ENCODE measurements at regions not wholly inside any gene's neighbourhood (a gene's known extent, or its start where the extent isn't known, plus 50 kb on each side); places are given as distances from the start of the nearest gene placed in this dataset.

DNA sequence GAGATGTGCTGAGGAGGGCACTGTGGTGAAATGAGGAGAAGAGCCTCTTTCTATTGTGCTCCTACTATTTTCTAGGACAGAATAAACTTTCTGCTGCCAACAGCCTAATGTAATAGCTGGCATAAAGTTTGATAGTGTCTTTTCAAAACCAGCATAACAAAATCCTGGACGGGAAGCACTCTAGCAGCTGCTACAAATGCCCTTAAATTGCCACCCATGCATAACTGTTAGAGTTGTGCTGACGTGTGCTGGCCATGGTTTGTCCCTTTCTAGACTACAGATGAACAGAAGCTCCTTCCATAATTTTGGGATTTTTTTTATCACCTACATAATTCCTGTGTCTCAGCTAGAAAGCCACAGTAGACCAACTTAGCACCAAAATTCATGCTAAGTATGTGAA lies 88.5 kb upstream of the DEPDC1 start:
- no peaks in the 10 kb centered on the region for H3K4me1 Mint-ChIP-seq (ENCODE audit: low read depth)
- peaks cover 40% of the 10 kb centered on the region for H3K9me3 Mint-ChIP-seq

DNA sequence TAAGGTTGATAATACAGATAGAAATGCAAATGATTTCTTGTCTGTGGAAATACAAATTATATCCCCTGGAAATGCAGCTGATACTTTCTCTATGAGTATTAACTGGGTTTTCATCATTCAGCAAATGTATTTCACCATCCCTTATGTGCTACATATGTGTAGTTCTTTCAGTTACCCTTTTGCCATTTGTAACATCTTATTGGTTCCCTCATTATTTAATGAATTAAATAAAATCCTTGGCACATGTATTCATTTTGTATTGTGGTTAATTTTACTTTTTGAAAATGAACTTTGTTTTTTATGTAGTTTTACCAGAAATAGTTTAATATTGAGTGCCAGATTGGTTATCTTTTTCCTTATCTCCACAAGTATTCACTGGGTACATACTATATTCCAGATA lies 89.9 kb upstream of the DEPDC1 start:
- Mint-ChIP-seq H3K36me3 (ENCODE audit: low read depth) (no peaks in the 10 kb centered on the region), H3K9me3 (peaks cover 36% of the 10 kb centered on the region), H3K4me1 (ENCODE audit: low read depth) (no peaks in the 10 kb centered on the region), H3K27ac (no peak overlapping the region), H3K4me3 (no peak overlapping the region), H3K27me3 (ENCODE audit: insufficient read depth) (no peaks in the 10 kb centered on the region)
- DNase-seq, result no peak
- TF ChIP-seq, protein P1, sequence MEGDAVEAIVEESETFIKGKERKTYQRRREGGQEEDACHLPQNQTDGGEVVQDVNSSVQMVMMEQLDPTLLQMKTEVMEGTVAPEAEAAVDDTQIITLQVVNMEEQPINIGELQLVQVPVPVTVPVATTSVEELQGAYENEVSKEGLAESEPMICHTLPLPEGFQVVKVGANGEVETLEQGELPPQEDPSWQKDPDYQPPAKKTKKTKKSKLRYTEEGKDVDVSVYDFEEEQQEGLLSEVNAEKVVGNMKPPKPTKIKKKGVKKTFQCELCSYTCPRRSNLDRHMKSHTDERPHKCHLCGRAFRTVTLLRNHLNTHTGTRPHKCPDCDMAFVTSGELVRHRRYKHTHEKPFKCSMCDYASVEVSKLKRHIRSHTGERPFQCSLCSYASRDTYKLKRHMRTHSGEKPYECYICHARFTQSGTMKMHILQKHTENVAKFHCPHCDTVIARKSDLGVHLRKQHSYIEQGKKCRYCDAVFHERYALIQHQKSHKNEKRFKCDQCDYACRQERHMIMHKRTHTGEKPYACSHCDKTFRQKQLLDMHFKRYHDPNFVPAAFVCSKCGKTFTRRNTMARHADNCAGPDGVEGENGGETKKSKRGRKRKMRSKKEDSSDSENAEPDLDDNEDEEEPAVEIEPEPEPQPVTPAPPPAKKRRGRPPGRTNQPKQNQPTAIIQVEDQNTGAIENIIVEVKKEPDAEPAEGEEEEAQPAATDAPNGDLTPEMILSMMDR (IDR thresholded peaks at IDR 0.05), result no peak

More for the DNA sequence above, 88.5 kb upstream of the DEPDC1 start:
- Mint-ChIP-seq H3K27me3 (ENCODE audit: insufficient read depth) (no peaks in the 10 kb centered on the region), H3K36me3 (ENCODE audit: low read depth) (no peaks in the 10 kb centered on the region), H3K27ac (no peak overlapping the region), H3K4me3 (no peak overlapping the region)
- DNase-seq, result no peak
- TF ChIP-seq, protein P1 (IDR thresholded peaks at IDR 0.05), result no peak

- Mint-ChIP-seq H3K9me3 (peaks cover 26% of the 10 kb centered on the region), H3K36me3 (ENCODE audit: low read depth) (no peaks in the 10 kb centered on the region), H3K27me3 (ENCODE audit: insufficient read depth) (no peaks in the 10 kb centered on the region), H3K27ac (no peak overlapping the region), H3K4me3 (no peak overlapping the region), H3K4me1 (ENCODE audit: low read depth) (no peaks in the 10 kb centered on the region)
- DNase-seq, result no peak
- TF ChIP-seq, protein P1 (IDR thresholded peaks at IDR 0.05), result no peak
Measured at GRCh38 chr1:68588304-68588703, 91.4 kb upstream of the DEPDC1 start.

- DNase-seq, result no peak
- Mint-ChIP-seq H3K36me3 (ENCODE audit: low read depth) (no peaks in the 10 kb centered on the region), H3K27me3 (ENCODE audit: insufficient read depth) (no peaks in the 10 kb centered on the region), H3K27ac (no peak overlapping the region), H3K9me3 (peaks cover 13% of the 10 kb centered on the region), H3K4me3 (no peak overlapping the region), H3K4me1 (ENCODE audit: low read depth) (no peaks in the 10 kb centered on the region)
- TF ChIP-seq, protein P1 (IDR thresholded peaks at IDR 0.05), result no peak
Measured at GRCh38 chr1:68590473-68590872, 93.6 kb upstream of the DEPDC1 start.

GRCh38 chr1:68594851-68595250 lies 98.0 kb upstream of the DEPDC1 start:
- H3K27me3 Mint-ChIP-seq (ENCODE audit: insufficient read depth), result no peaks in the 10 kb centered on the region
- peaks cover 24% of the 10 kb centered on the region for H3K9me3 Mint-ChIP-seq
- no peaks in the 10 kb centered on the region for H3K36me3 Mint-ChIP-seq (ENCODE audit: low read depth)
- no peak overlapping the region for H3K27ac Mint-ChIP-seq
- H3K4me1 Mint-ChIP-seq (ENCODE audit: low read depth), result no peaks in the 10 kb centered on the region
- H3K4me3 Mint-ChIP-seq, result no peak overlapping the region
- DNase-seq, result no peak
- TF ChIP-seq, protein P1 (IDR thresholded peaks at IDR 0.05), result no peak
